NK-92 treated with Interleukin-12 subunit alpha and Interleukin-12 subunit beta, amount 100 ng/mL, for 24 hours (cell line): ENCODE measurements at regions not wholly inside any gene's neighbourhood (a gene's known extent, or its start where the extent isn't known, plus 50 kb on each side); places are given as distances from the start of the nearest gene placed in this dataset.
A peak's percentile ranks its signal among the peaks of the same experiment; 100 is the strongest.

Source experiments
- DNase-seq: peaks from one replicate; lab custom pipeline; 2025; lab: John Stamatoyannopoulos, UW

- no peak for DNase-seq
Observed at GRCh38 chr13:24008679-24009078, 111.4 kb upstream of the C1QTNF9B start.

GRCh38 chr13:24011266-24011665, 114.0 kb upstream of the C1QTNF9B start:
- no peak for DNase-seq

GRCh38 chr13:24012648-24013047, 115.3 kb upstream of the C1QTNF9B start:
- DNase-seq = no peak

- DNase-seq = no peak
Observed at GRCh38 chr13:24013189-24013588, 115.9 kb upstream of the C1QTNF9B start.

GRCh38 chr13:24016046-24016445, 118.7 kb upstream of the C1QTNF9B start:
- DNase-seq = no peak

GRCh38 chr13:24022568-24022967, 125.3 kb upstream of the C1QTNF9B start:
- DNase-seq = no peak

- DNase-seq = no peak
Observed at GRCh38 chr13:24023073-24023472, 125.8 kb upstream of the C1QTNF9B start.

GRCh38 chr13:24027494-24027893, 130.2 kb upstream of the C1QTNF9B start:
- DNase-seq = no peak

GRCh38 chr13:24032252-24032651, 128.3 kb upstream of the SPATA13 start:
- DNase-seq = no peak

GRCh38 chr13:24032674-24033073, 127.8 kb upstream of the SPATA13 start:
- DNase-seq = no peak

GRCh38 chr13:24033527-24034302, 126.8 kb upstream of the SPATA13 start:
- no peak for DNase-seq

GRCh38 chr13:24035411-24035810, 125.1 kb upstream of the SPATA13 start:
- DNase-seq = no peak

GRCh38 chr13:24036115-24036514, 124.4 kb upstream of the SPATA13 start:
- DNase-seq = no peak

- peak; percentile 26 for DNase-seq
Observed at GRCh38 chr13:24038405-24038804, 122.1 kb upstream of the SPATA13 start.

- DNase-seq = no peak
Observed at GRCh38 chr13:24038841-24039330, 121.6 kb upstream of the SPATA13 start.

GRCh38 chr13:24039621-24040475, 120.7 kb upstream of the SPATA13 start:
- DNase-seq = no peak

- DNase-seq = no peak
Observed at GRCh38 chr13:24040835-24041234, 119.7 kb upstream of the SPATA13 start.

- no peak for DNase-seq
Observed at GRCh38 chr13:24041651-24042225, 118.8 kb upstream of the SPATA13 start.

- no peak for DNase-seq
Observed at GRCh38 chr13:24042710-24043440, 117.6 kb upstream of the SPATA13 start.

GRCh38 chr13:24043590-24044350, 116.8 kb upstream of the SPATA13 start:
- DNase-seq = no peak

GRCh38 chr13:24045597-24045996, 114.9 kb upstream of the SPATA13 start:
- DNase-seq = no peak
